ENCODE measurements at regions not wholly inside any gene's neighbourhood (a gene's known extent, or its start where the extent isn't known, plus 50 kb on each side); places are given as distances from the start of the nearest gene placed in this dataset.

GRCh38 chr4:158016511-158016910, 156.3 kb downstream of the GASK1B start:
- H3K4ac ChIP-seq (ENCODE audit: low read length): no peak overlapping the region
- no CpG with 5 or more reads among the region's 1 CpG for WGBS, 2 donors (ENCODE audit: extremely low coverage in 2 of 2, insufficient read length in 2 of 2, insufficient replicate concordance in 1 of 2)
- no peaks in the 10 kb centered on the region for H3K79me1 ChIP-seq (ENCODE audit: low read depth, low read length)
- no peak overlapping the region for H3K9ac ChIP-seq (ENCODE audit: low read depth, low read length, poor library complexity)
- H4K8ac ChIP-seq (ENCODE audit: low read depth, low read length): no peak overlapping the region
- H2BK15ac ChIP-seq (ENCODE audit: low read length): no peak overlapping the region
- no peaks in the 10 kb centered on the region for H3K9me3 ChIP-seq (replicated peaks in 1 of 2; ENCODE audit: control insufficient read depth in 2 of 2, insufficient read depth in 1 of 2, low read depth in 1 of 2, low read length in 2 of 2)
- no peak overlapping the region for H3K27ac ChIP-seq (replicated peaks; ENCODE audit: low read length)
- H3K36me3 ChIP-seq (replicated peaks in 1 of 2; ENCODE audit: control insufficient read depth in 2 of 2, insufficient read depth in 2 of 2, low read length in 2 of 2): no peaks in the 10 kb centered on the region
- H2BK12ac ChIP-seq (ENCODE audit: low read length): no peak overlapping the region
- no peak overlapping the region for H3K4me3 ChIP-seq (ENCODE audit: low read length in 2 of 2)
- no peak overlapping the region for H3K14ac ChIP-seq (ENCODE audit: low read length)
- H2AFZ ChIP-seq (ENCODE audit: low read length): no peak overlapping the region
- H4K91ac ChIP-seq (ENCODE audit: low read depth, low read length, poor library complexity): no peak overlapping the region
- no peak overlapping the region for H3K23ac ChIP-seq (ENCODE audit: low read depth, low read length, poor library complexity)
- no peak overlapping the region for H2BK5ac ChIP-seq (ENCODE audit: low read length)
- DNase-seq (ENCODE audit: low spot score): no peak
- no peak overlapping the region for H2AK5ac ChIP-seq (ENCODE audit: low read depth, low read length)
- peaks cover 3 to 16% of the 10 kb centered on the region in 2 donors for H3K4me1 ChIP-seq (ENCODE audit: control insufficient read depth in 2 of 2, insufficient read depth in 1 of 2, low read depth in 1 of 2, low read length in 2 of 2)
- H2BK120ac ChIP-seq (ENCODE audit: low read depth, low read length): no peak overlapping the region
- no peaks in the 10 kb centered on the region for H3K27me3 ChIP-seq (ENCODE audit: control insufficient read depth in 3 of 3, insufficient read depth in 3 of 3, low read depth in 1 of 3, low read length in 3 of 3)
- H3K18ac ChIP-seq (ENCODE audit: low read length): no peak overlapping the region
- H3K4me2 ChIP-seq (ENCODE audit: insufficient read depth, low read length, poor library complexity, severe bottlenecking): no peak overlapping the region

DNA sequence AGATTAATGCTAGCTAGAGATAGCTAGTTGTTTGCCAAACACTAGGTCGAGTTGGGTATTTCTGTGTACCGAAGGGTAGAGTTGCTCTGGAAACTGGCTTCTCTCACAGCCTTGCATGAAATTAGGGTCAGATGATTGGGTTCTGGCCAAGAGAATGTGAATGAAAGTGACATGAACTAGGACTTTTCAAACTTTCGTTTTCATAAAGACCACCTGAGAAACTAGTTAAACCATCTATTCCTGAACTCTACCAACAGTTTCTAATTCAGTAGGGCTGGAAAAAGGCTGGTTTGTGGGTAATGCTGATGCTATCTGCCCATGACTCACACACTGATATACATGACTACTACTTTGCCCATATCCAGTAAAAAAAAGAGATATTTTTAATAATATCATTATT, 157.6 kb downstream of the GASK1B start:
- Histone ChIP-seq H4K8ac (ENCODE audit: low read depth, low read length) (no peak overlapping the region), H2BK15ac (ENCODE audit: low read length) (no peak overlapping the region), H3K4ac (ENCODE audit: low read length) (no peak overlapping the region), H2BK120ac (ENCODE audit: low read depth, low read length) (no peak overlapping the region), H3K4me3 (ENCODE audit: low read length in 2 of 2) (no peak overlapping the region), H2BK12ac (ENCODE audit: low read length) (no peak overlapping the region), H3K18ac (ENCODE audit: low read length) (no peak overlapping the region), H4K91ac (ENCODE audit: low read depth, low read length, poor library complexity) (no peak overlapping the region), H3K27ac (replicated peaks; ENCODE audit: low read length) (no peak overlapping the region), H3K27me3 (ENCODE audit: control insufficient read depth in 3 of 3, insufficient read depth in 3 of 3, low read depth in 1 of 3, low read length in 3 of 3) (no peaks in the 10 kb centered on the region), H3K14ac (ENCODE audit: low read length) (no peak overlapping the region), H3K4me1 (ENCODE audit: control insufficient read depth in 2 of 2, insufficient read depth in 1 of 2, low read depth in 1 of 2, low read length in 2 of 2) (peaks cover 8 to 18% of the 10 kb centered on the region in 2 donors), H2AFZ (ENCODE audit: low read length) (no peak overlapping the region), H3K79me1 (ENCODE audit: low read depth, low read length) (no peaks in the 10 kb centered on the region), H3K23ac (ENCODE audit: low read depth, low read length, poor library complexity) (no peak overlapping the region), H3K4me2 (ENCODE audit: insufficient read depth, low read length, poor library complexity, severe bottlenecking) (no peak overlapping the region), H3K9ac (ENCODE audit: low read depth, low read length, poor library complexity) (no peak overlapping the region), H2AK5ac (ENCODE audit: low read depth, low read length) (no peak overlapping the region), H3K9me3 (replicated peaks in 1 of 2; ENCODE audit: control insufficient read depth in 2 of 2, insufficient read depth in 1 of 2, low read depth in 1 of 2, low read length in 2 of 2) (no peaks in the 10 kb centered on the region), H2BK5ac (ENCODE audit: low read length) (no peak overlapping the region), H3K36me3 (replicated peaks in 1 of 2; ENCODE audit: control insufficient read depth in 2 of 2, insufficient read depth in 2 of 2, low read length in 2 of 2) (no peaks in the 10 kb centered on the region)
- WGBS, 2 donors (ENCODE audit: extremely low coverage in 2 of 2, insufficient read length in 2 of 2, insufficient replicate concordance in 1 of 2): no CpG with 5 or more reads among the region's 3 CpGs
- no peak for DNase-seq (ENCODE audit: low spot score)

DNA sequence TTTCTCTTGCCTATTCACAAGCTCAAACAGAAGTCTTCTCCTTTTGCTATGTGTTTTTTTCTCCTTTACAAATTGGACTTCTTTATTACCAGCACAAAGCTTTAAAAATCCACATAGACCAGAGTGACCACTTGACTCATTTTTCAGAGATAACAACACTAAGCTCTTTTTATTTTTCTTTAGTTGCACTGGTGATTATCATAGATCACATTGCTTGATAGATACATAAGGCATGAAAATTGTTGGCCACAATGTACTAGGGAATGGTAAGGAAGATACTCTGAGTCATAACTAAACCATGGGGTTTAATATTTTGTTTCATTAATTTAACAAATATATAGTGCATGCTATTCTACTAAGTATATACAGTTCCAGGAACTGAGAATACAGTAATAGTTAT, 159.0 kb downstream of the GASK1B start:
- Histone ChIP-seq H2BK5ac (ENCODE audit: low read length) (no peak overlapping the region), H3K9me3 (replicated peaks in 1 of 2; ENCODE audit: control insufficient read depth in 2 of 2, insufficient read depth in 1 of 2, low read depth in 1 of 2, low read length in 2 of 2) (no peaks in the 10 kb centered on the region), H2BK15ac (ENCODE audit: low read length) (no peak overlapping the region), H3K4ac (ENCODE audit: low read length) (no peak overlapping the region), H3K36me3 (replicated peaks in 1 of 2; ENCODE audit: control insufficient read depth in 2 of 2, insufficient read depth in 2 of 2, low read length in 2 of 2) (no peaks in the 10 kb centered on the region), H3K27me3 (ENCODE audit: control insufficient read depth in 3 of 3, insufficient read depth in 3 of 3, low read depth in 1 of 3, low read length in 3 of 3) (no peaks in the 10 kb centered on the region), H2AFZ (ENCODE audit: low read length) (no peak overlapping the region), H3K79me1 (ENCODE audit: low read depth, low read length) (no peaks in the 10 kb centered on the region), H2BK120ac (ENCODE audit: low read depth, low read length) (no peak overlapping the region), H4K91ac (ENCODE audit: low read depth, low read length, poor library complexity) (no peak overlapping the region), H2AK5ac (ENCODE audit: low read depth, low read length) (no peak overlapping the region), H3K14ac (ENCODE audit: low read length) (no peak overlapping the region), H3K4me3 (ENCODE audit: low read length in 2 of 2) (no peak overlapping the region), H4K8ac (ENCODE audit: low read depth, low read length) (no peak overlapping the region), H3K27ac (replicated peaks; ENCODE audit: low read length) (no peak overlapping the region), H3K4me1 (ENCODE audit: control insufficient read depth in 2 of 2, insufficient read depth in 1 of 2, low read depth in 1 of 2, low read length in 2 of 2) (peaks cover 10 to 29% of the 10 kb centered on the region in 2 donors), H3K23ac (ENCODE audit: low read depth, low read length, poor library complexity) (no peak overlapping the region), H3K4me2 (ENCODE audit: insufficient read depth, low read length, poor library complexity, severe bottlenecking) (no peak overlapping the region), H2BK12ac (ENCODE audit: low read length) (no peak overlapping the region), H3K9ac (ENCODE audit: low read depth, low read length, poor library complexity) (no peak overlapping the region), H3K18ac (ENCODE audit: low read length) (no peak overlapping the region)
- no peak for DNase-seq (ENCODE audit: low spot score)

GRCh38 chr4:158010361-158010760, 162.5 kb downstream of the GASK1B start:
- Histone ChIP-seq H2BK120ac (ENCODE audit: low read depth, low read length) (no peak overlapping the region), H3K23ac (ENCODE audit: low read depth, low read length, poor library complexity) (no peak overlapping the region), H3K27me3 (ENCODE audit: control insufficient read depth in 3 of 3, insufficient read depth in 3 of 3, low read depth in 1 of 3, low read length in 3 of 3) (no peaks in the 10 kb centered on the region), H3K79me1 (ENCODE audit: low read depth, low read length) (no peaks in the 10 kb centered on the region), H2AFZ (ENCODE audit: low read length) (no peak overlapping the region), H4K91ac (ENCODE audit: low read depth, low read length, poor library complexity) (no peak overlapping the region), H4K8ac (ENCODE audit: low read depth, low read length) (no peak overlapping the region), H2BK12ac (ENCODE audit: low read length) (no peak overlapping the region), H3K36me3 (replicated peaks in 1 of 2; ENCODE audit: control insufficient read depth in 2 of 2, insufficient read depth in 2 of 2, low read length in 2 of 2) (no peaks in the 10 kb centered on the region), H2AK5ac (ENCODE audit: low read depth, low read length) (no peak overlapping the region), H3K4ac (ENCODE audit: low read length) (no peak overlapping the region), H3K18ac (ENCODE audit: low read length) (no peak overlapping the region), H3K27ac (replicated peaks; ENCODE audit: low read length) (no peak overlapping the region), H3K4me1 (ENCODE audit: control insufficient read depth in 2 of 2, insufficient read depth in 1 of 2, low read depth in 1 of 2, low read length in 2 of 2) (peaks cover 11 to 25% of the 10 kb centered on the region in 2 donors), H2BK5ac (ENCODE audit: low read length) (no peak overlapping the region), H2BK15ac (ENCODE audit: low read length) (no peak overlapping the region), H3K4me2 (ENCODE audit: insufficient read depth, low read length, poor library complexity, severe bottlenecking) (no peak overlapping the region), H3K4me3 (ENCODE audit: low read length in 2 of 2) (no peak overlapping the region), H3K14ac (ENCODE audit: low read length) (no peak overlapping the region), H3K9me3 (replicated peaks in 1 of 2; ENCODE audit: control insufficient read depth in 2 of 2, insufficient read depth in 1 of 2, low read depth in 1 of 2, low read length in 2 of 2) (no peaks in the 10 kb centered on the region), H3K9ac (ENCODE audit: low read depth, low read length, poor library complexity) (no peak overlapping the region)
- no CpG with 5 or more reads among the region's 5 CpGs for WGBS, 2 donors (ENCODE audit: extremely low coverage in 2 of 2, insufficient read length in 2 of 2, insufficient replicate concordance in 1 of 2)
- DNase-seq (ENCODE audit: low spot score): peak; percentile 79
